A673 (cell line): ENCODE measurements at regions not wholly inside any gene's neighbourhood (a gene's known extent, or its start where the extent isn't known, plus 50 kb on each side); places are given as distances from the start of the nearest gene placed in this dataset.
"Not testable (repeated sequence)": the region's sequence is repeated elsewhere in the genome, so short reads cannot be mapped to it uniquely, and the experiment has no call there.

Experiments used
- CTCF ChIP-seq: fragments of 300-800, 200-600 bp; sonication (generic); conservative IDR thresholded peaks from 2 replicates; pipeline ENCODE4 v1.5.1; 2017; ENCODE audit warnings: low read depth, mild to moderate bottlenecking, antibody characterized with exemption, low read length, moderate library complexity, mixed read lengths
- EZH2 ChIP-seq: fragments of 200-600 bp; sonication (generic); IDR thresholded peaks from 2 replicates; pipeline ENCODE4 v1.6.1; 2017; ENCODE audit warnings: borderline replicate concordance, low read depth, mild to moderate bottlenecking, mixed read lengths, antibody characterized with exemption, low read length; ENCODE audit not compliant: poor library complexity, severe bottlenecking

GRCh38 chr2:16750925-16751214 is 85.2 kb upstream of the CYRIA start:
- TF ChIP-seq CTCF, EZH2: not testable (repeated sequence)
